Tibial nerve (tissue), 4 donors: ENCODE measurements at regions not wholly inside any gene's neighbourhood (a gene's known extent, or its start where the extent isn't known, plus 50 kb on each side); places are given as distances from the start of the nearest gene placed in this dataset.

Source experiments
- DNase-seq, 2 donors: peaks; one replicate each; pipeline ENCODE4 v3.0.0-alpha.2; 2019; ENCODE audit warnings: low spot score in 2 of 2
- H3K27ac ChIP-seq, 4 donors: fragments of 200-600 bp; sonication (generic) in 3 of 4; one replicate each; pipeline ENCODE4 v1.5.1; 2017 to 2019; ENCODE audit warnings: mild to moderate bottlenecking in 1 of 4
- H3K27me3 ChIP-seq, 2 donors: fragments of 200-600 bp; sonication (generic) in 1 of 2; one replicate each; pipeline versions ENCODE4 v1.5.1 to v1.6.0; 2017 to 2019
- H3K36me3 ChIP-seq, 3 donors: fragments of 200-600 bp; sonication (generic); one replicate each; pipeline ENCODE4 v1.5.1; 2018 to 2019
- H3K4me1 ChIP-seq, 4 donors: fragments of 200-600 bp; sonication (generic) in 3 of 4; one replicate each; pipeline ENCODE4 v1.5.1; 2017 to 2019
- H3K4me3 ChIP-seq, 4 donors: fragments of 200-600 bp; sonication (generic) in 3 of 4; one replicate each; pipeline ENCODE4 v1.5.1; 2017 to 2019; ENCODE audit warnings: mild to moderate bottlenecking in 1 of 4, moderate library complexity in 1 of 4
- H3K9me3 ChIP-seq, 4 donors: fragments of 200-600 bp; sonication (generic) in 3 of 4; one replicate each; pipeline ENCODE4 v1.5.1; 2017 to 2019
- EP300 ChIP-seq, 2 donors: sonication (generic); formaldehyde crosslinking; IDR thresholded peaks; one replicate each; pipeline ENCODE4 v1.6.1; 2017; ENCODE audit warnings: antibody characterized with exemption in 2 of 2, mild to moderate bottlenecking in 1 of 2
- POLR2A ChIP-seq, 2 donors: fragments of 450-650 bp; IDR thresholded peaks; one replicate each; pipeline ENCODE4 v1.6.1; 2017; ENCODE audit warnings: antibody characterized with exemption in 2 of 2, mild to moderate bottlenecking in 2 of 2, moderate library complexity in 2 of 2
- WGBS, 2 donors: methylation state at CpG; one replicate each; pipeline ENCODE4 v1.1.5; 2018; 5-methylcytosine and 5-hydroxymethylcytosine counted together
- TF ChIP-seq, protein P1 (sequence below), 5 experiments: fragments of 200-600 bp in 3 of 5; fragments of 450-650 bp in 2 of 5; sonication (generic) in 3 of 5; IDR thresholded peaks; one replicate each; pipeline ENCODE4 v1.5.1; 2016 to 2019; ENCODE audit warnings: antibody characterized with exemption in 5 of 5, mild to moderate bottlenecking in 3 of 5, moderate library complexity in 2 of 5

DNA sequence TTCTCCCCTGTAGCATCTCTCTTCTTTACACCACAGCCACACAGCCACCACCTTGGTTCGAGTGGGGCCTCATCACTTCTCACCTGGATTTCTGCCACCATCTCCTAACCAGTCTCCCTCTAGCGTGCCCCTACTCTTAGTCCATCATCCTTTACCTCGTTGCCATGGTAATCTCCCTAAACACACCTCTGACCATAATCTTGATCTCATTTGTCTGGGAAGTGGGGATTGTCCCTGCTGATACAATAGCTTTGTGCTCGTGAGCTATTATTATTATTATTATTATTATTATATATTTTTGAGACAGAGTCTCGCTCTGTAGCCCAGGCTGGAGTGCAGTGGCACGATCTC is 76.5 kb upstream of the HSPA9 start:
- DNase-seq, result no peak
- Histone ChIP-seq H3K9me3 (no peaks in the 10 kb centered on the region), H3K4me1 (peaks cover 0 to 43% (median 7%) of the 10 kb centered on the region in 4 donors), H3K27ac (no peak overlapping the region), H3K36me3 (no peaks in the 10 kb centered on the region), H3K27me3 (no peaks in the 10 kb centered on the region), H3K4me3 (no peak overlapping the region)
- TF ChIP-seq POLR2A (IDR thresholded peaks at IDR 0.05) (no peak), EP300 (IDR thresholded peaks at IDR 0.05) (no peak)
- TF ChIP-seq, protein P1, sequence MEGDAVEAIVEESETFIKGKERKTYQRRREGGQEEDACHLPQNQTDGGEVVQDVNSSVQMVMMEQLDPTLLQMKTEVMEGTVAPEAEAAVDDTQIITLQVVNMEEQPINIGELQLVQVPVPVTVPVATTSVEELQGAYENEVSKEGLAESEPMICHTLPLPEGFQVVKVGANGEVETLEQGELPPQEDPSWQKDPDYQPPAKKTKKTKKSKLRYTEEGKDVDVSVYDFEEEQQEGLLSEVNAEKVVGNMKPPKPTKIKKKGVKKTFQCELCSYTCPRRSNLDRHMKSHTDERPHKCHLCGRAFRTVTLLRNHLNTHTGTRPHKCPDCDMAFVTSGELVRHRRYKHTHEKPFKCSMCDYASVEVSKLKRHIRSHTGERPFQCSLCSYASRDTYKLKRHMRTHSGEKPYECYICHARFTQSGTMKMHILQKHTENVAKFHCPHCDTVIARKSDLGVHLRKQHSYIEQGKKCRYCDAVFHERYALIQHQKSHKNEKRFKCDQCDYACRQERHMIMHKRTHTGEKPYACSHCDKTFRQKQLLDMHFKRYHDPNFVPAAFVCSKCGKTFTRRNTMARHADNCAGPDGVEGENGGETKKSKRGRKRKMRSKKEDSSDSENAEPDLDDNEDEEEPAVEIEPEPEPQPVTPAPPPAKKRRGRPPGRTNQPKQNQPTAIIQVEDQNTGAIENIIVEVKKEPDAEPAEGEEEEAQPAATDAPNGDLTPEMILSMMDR (IDR thresholded peaks at IDR 0.05), result no peak
- 76 to 81% methylated on average over 6 of the region's 6 CpGs for WGBS, 2 donors

DNA sequence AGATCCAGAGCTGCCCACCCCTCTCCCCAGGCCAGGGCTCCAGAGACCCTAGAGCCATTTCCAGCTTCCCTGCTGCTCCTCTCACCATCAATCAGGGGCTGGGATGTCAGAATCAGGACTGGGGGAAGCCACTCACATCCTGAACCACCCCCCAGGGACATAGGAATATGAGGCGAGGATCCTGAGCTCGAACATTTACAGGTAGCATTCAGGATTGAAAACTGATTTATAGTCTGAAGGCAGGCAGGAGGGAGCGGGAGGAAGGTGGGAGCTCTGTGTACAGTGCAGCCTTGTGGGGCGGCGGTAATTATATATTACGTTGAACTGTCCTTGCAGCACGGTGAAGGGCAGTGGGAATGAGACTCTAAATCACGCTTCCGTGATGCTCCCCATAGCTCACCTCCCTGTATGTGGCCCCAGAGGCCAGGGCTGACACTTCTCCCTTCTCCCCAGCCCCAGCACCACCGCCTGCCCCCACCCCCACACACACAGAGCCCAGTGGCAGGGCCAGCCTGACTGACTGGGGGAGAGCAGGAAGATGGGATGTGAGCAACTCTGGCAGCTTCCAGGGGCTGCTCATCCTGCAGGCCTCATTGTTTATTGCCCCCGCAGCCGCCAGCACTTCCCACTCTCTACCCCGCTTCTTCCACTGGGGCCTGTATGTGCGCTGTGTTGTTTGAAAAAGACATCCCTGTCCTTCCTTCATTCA is 76.0 kb upstream of the HSPA9 start:
- no peak for DNase-seq
- peaks cover 0 to 38% (median 4%) of the 10 kb centered on the region in 4 donors for H3K4me1 ChIP-seq
- H3K27me3 ChIP-seq, result no peaks in the 10 kb centered on the region
- no peaks in the 10 kb centered on the region for H3K9me3 ChIP-seq
- no peaks in the 10 kb centered on the region for H3K36me3 ChIP-seq
- TF ChIP-seq, protein P1 (IDR thresholded peaks at IDR 0.05), result no peak
- TF ChIP-seq POLR2A (IDR thresholded peaks at IDR 0.05) (no peak), EP300 (IDR thresholded peaks at IDR 0.05) (no peak)
- 63 to 73% methylated on average over 14 of the region's 14 CpGs for WGBS, 2 donors
- H3K27ac ChIP-seq, result no peak overlapping the region
- no peak overlapping the region for H3K4me3 ChIP-seq

DNA sequence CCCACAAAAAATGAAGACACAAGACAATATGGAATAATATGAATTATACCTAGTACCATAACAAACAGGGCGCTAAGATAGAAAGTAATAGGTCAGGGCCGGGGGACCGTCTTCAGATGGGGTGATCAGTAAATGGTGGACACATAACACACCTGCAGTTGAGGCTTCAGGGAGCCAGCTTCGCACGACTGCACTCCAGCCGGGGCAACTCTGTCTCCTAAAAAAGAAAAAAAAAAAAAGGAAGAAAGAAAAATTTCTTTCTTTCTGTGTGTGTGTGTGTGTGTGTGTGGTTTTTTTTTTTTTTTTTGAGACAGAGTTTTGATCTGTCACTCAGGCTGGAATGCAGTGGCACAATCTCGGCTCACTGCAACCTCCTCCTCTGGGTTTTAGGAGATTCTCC is 75.0 kb upstream of the HSPA9 start:
- Histone ChIP-seq H3K36me3 (no peaks in the 10 kb centered on the region), H3K27ac (no peak overlapping the region), H3K4me1 (peaks cover 0 to 33% (median 3%) of the 10 kb centered on the region in 4 donors), H3K27me3 (no peaks in the 10 kb centered on the region), H3K9me3 (no peaks in the 10 kb centered on the region), H3K4me3 (no peak overlapping the region)
- no peak for DNase-seq
- 94 to 96% methylated on average over 7 of the region's 7 CpGs for WGBS, 2 donors
- no peak for TF ChIP-seq EP300 (IDR thresholded peaks at IDR 0.05)
- no peak for TF ChIP-seq POLR2A (IDR thresholded peaks at IDR 0.05)
- TF ChIP-seq, protein P1 (IDR thresholded peaks at IDR 0.05), result no peak

DNA sequence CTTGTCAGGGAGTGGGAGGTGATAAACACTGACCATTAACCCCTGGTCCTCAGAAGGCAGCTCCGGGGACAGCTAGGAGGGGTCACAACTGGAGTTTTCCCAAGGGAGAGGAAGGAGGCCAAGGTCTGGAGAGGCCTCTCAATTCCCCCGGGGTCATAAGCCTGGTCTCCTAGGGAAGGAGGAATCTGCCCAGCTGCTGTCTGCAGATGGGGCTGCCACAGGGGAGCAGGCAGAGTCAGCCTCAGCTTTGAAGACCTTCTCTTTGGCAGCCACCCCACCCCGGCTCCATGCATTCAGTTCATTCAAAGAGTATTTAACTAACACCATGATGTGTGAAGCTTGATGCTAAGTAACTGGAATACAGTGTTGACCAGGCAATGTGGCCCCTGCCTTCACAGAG is 74.6 kb upstream of the HSPA9 start:
- no peak overlapping the region for H3K27ac ChIP-seq
- TF ChIP-seq POLR2A (IDR thresholded peaks at IDR 0.05), result no peak
- TF ChIP-seq, protein P1 (IDR thresholded peaks at IDR 0.05), result no peak
- TF ChIP-seq EP300 (IDR thresholded peaks at IDR 0.05), result no peak
- 23 to 56% methylated on average over 3 of the region's 3 CpGs for WGBS, 2 donors
- H3K4me3 ChIP-seq, result no peak overlapping the region
- DNase-seq, result no peak
- no peaks in the 10 kb centered on the region for H3K36me3 ChIP-seq
- no peaks in the 10 kb centered on the region for H3K27me3 ChIP-seq
- H3K9me3 ChIP-seq, result no peaks in the 10 kb centered on the region
- H3K4me1 ChIP-seq, result peaks cover 0 to 29% (median 2%) of the 10 kb centered on the region in 4 donors

DNA sequence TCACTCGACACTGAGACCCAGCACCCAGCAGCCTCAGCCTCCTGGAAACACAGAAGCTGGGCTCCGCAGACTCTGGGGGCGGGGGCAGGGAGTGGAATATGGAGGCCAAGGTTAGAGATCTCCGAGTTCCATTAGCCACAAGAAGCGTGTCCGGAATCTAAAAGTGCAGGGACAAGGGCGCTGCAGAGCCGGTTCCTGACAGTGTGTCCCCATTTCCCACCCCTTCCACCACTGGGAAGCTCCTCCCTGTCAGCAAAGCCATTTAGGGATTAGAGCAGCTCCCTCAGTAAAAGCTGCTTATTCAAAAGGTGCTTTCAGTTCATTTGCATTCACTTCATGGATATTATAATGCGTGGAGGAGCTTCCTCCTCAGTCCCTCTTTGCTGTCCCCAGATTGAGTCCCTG is 74.1 kb upstream of the HSPA9 start:
- no peaks in the 10 kb centered on the region for H3K27me3 ChIP-seq
- no peaks in the 10 kb centered on the region for H3K36me3 ChIP-seq
- TF ChIP-seq EP300 (IDR thresholded peaks at IDR 0.05), result no peak
- TF ChIP-seq, protein P1 (IDR thresholded peaks at IDR 0.05), result no peak
- no peak for TF ChIP-seq POLR2A (IDR thresholded peaks at IDR 0.05)
- no peaks in the 10 kb centered on the region for H3K9me3 ChIP-seq
- WGBS, 2 donors, result 56 to 63% methylated on average over 7 to 9 of the region's 9 CpGs
- no peak for DNase-seq
- no peak overlapping the region for H3K27ac ChIP-seq
- no peak overlapping the region for H3K4me3 ChIP-seq
- peaks cover 0 to 25% (median 0%) of the 10 kb centered on the region in 4 donors for H3K4me1 ChIP-seq
